Stomach smooth muscle (tissue), 2 donors: ENCODE measurements at regions not wholly inside any gene's neighbourhood (a gene's known extent, or its start where the extent isn't known, plus 50 kb on each side); places are given as distances from the start of the nearest gene placed in this dataset.

Source experiments
- H3K27ac ChIP-seq: one replicate; pipeline ENCODE4 v1.7.0; 2013; ENCODE audit warnings: mild to moderate bottlenecking, low read length, inconsistent platforms
- H3K27me3 ChIP-seq, 2 donors: one replicate each; pipeline ENCODE4 v1.7.0; 2013; ENCODE audit warnings: low read length in 2 of 2; ENCODE audit not compliant: insufficient read depth in 2 of 2, control insufficient read depth in 1 of 2
- H3K36me3 ChIP-seq, 2 donors: one replicate each; pipeline ENCODE4 v1.7.0; 2013; ENCODE audit warnings: low read length in 2 of 2; ENCODE audit not compliant: control insufficient read depth in 2 of 2, insufficient read depth in 2 of 2
- H3K4me1 ChIP-seq: one replicate; pipeline ENCODE4 v1.7.0; 2013; ENCODE audit warnings: low read length; ENCODE audit not compliant: control insufficient read depth, insufficient read depth
- H3K4me3 ChIP-seq, 2 donors: one replicate each; pipeline ENCODE4 v1.7.0; 2013; ENCODE audit warnings: low read length in 2 of 2
- H3K9ac ChIP-seq, 2 donors: one replicate each; pipeline ENCODE4 v1.7.0; 2013; ENCODE audit warnings: low read length in 2 of 2, mild to moderate bottlenecking in 1 of 2
- H3K9me3 ChIP-seq, 2 donors: one replicate each; pipeline ENCODE4 v1.7.0; 2013; ENCODE audit warnings: low read length in 2 of 2; ENCODE audit not compliant: control insufficient read depth in 2 of 2
- donor health status: healthy.
- donor health status: Pancreatic carcinoma.

- H3K9me3 ChIP-seq = no peaks in the 10 kb centered on the region
- peaks cover 13% of the 10 kb centered on the region for H3K4me1 ChIP-seq
- H3K27ac ChIP-seq = peak overlapping the region; percentile 18
- H3K4me3 ChIP-seq = no peak overlapping the region
- no peaks in the 10 kb centered on the region for H3K27me3 ChIP-seq
- H3K9ac ChIP-seq = no peak overlapping the region
- no peaks in the 10 kb centered on the region for H3K36me3 ChIP-seq
These were observed 296.3 kb downstream of the TNS1 start for GRCh38 chr2:217706513-217706912.

GRCh38 chr2:217706095-217706494, 296.7 kb downstream of the TNS1 start:
- Histone ChIP-seq H3K4me1 (peaks cover 13% of the 10 kb centered on the region), H3K9ac (no peak overlapping the region), H3K36me3 (no peaks in the 10 kb centered on the region), H3K27me3 (no peaks in the 10 kb centered on the region), H3K27ac (no peak overlapping the region), H3K4me3 (no peak overlapping the region), H3K9me3 (no peaks in the 10 kb centered on the region)

- Histone ChIP-seq H3K4me1 (peaks cover 13% of the 10 kb centered on the region), H3K9ac (no peak overlapping the region), H3K27ac (no peak overlapping the region), H3K27me3 (no peaks in the 10 kb centered on the region), H3K36me3 (no peaks in the 10 kb centered on the region), H3K9me3 (no peaks in the 10 kb centered on the region), H3K4me3 (no peak overlapping the region)
These were observed 297.3 kb downstream of the TNS1 start for GRCh38 chr2:217705461-217705860.

GRCh38 chr2:217703999-217704398, 298.8 kb downstream of the TNS1 start:
- H3K36me3 ChIP-seq = no peaks in the 10 kb centered on the region

GRCh38 chr2:217703102-217703501, 299.7 kb downstream of the TNS1 start:
- Histone ChIP-seq H3K9me3 (no peaks in the 10 kb centered on the region), H3K4me1 (peaks cover 27% of the 10 kb centered on the region), H3K4me3 (no peak overlapping the region), H3K27ac (no peak overlapping the region), H3K9ac (no peak overlapping the region), H3K27me3 (no peaks in the 10 kb centered on the region), H3K36me3 (no peaks in the 10 kb centered on the region)

More at GRCh38 chr2:217703999-217704398, 298.8 kb downstream of the TNS1 start:
- Histone ChIP-seq H3K27ac (no peak overlapping the region), H3K4me3 (no peak overlapping the region), H3K9me3 (no peaks in the 10 kb centered on the region), H3K27me3 (no peaks in the 10 kb centered on the region), H3K4me1 (peaks cover 18% of the 10 kb centered on the region), H3K9ac (no peak overlapping the region)

GRCh38 chr2:217701622-217702021, 301.2 kb downstream of the TNS1 start:
- Histone ChIP-seq H3K4me3 (no peak overlapping the region), H3K27ac (no peak overlapping the region), H3K4me1 (peaks cover 23% of the 10 kb centered on the region), H3K9ac (no peak overlapping the region), H3K36me3 (no peaks in the 10 kb centered on the region), H3K27me3 (no peaks in the 10 kb centered on the region), H3K9me3 (no peaks in the 10 kb centered on the region)

- Histone ChIP-seq H3K36me3 (no peaks in the 10 kb centered on the region), H3K27me3 (no peaks in the 10 kb centered on the region), H3K9me3 (no peaks in the 10 kb centered on the region), H3K9ac (no peak overlapping the region), H3K4me3 (no peak overlapping the region), H3K4me1 (peaks cover 31% of the 10 kb centered on the region), H3K27ac (no peak overlapping the region)
These were observed 304.1 kb downstream of the TNS1 start for GRCh38 chr2:217698691-217699090.

GRCh38 chr2:217695033-217695520, 307.7 kb downstream of the TNS1 start:
- Histone ChIP-seq H3K36me3 (no peaks in the 10 kb centered on the region), H3K4me1 (peaks cover 39% of the 10 kb centered on the region), H3K9ac (no peak overlapping the region), H3K27ac (no peak overlapping the region), H3K4me3 (no peak overlapping the region), H3K9me3 (no peaks in the 10 kb centered on the region), H3K27me3 (no peaks in the 10 kb centered on the region)

GRCh38 chr2:217694291-217694690, 308.5 kb downstream of the TNS1 start:
- Histone ChIP-seq H3K36me3 (no peaks in the 10 kb centered on the region), H3K4me1 (peaks cover 35% of the 10 kb centered on the region), H3K4me3 (no peak overlapping the region), H3K27ac (no peak overlapping the region), H3K9ac (no peak overlapping the region), H3K27me3 (no peaks in the 10 kb centered on the region), H3K9me3 (no peaks in the 10 kb centered on the region)

GRCh38 chr2:217693363-217693762, 309.4 kb downstream of the TNS1 start:
- no peaks in the 10 kb centered on the region for H3K36me3 ChIP-seq
- no peak overlapping the region for H3K4me3 ChIP-seq
- H3K9ac ChIP-seq = no peak overlapping the region
- H3K4me1 ChIP-seq = peaks cover 30% of the 10 kb centered on the region
- no peaks in the 10 kb centered on the region for H3K9me3 ChIP-seq
- H3K27me3 ChIP-seq = no peaks in the 10 kb centered on the region
- no peak overlapping the region for H3K27ac ChIP-seq

- Histone ChIP-seq H3K9ac (no peak overlapping the region), H3K4me3 (peak overlapping the region; percentile 12 to 40), H3K9me3 (no peaks in the 10 kb centered on the region), H3K36me3 (no peaks in the 10 kb centered on the region), H3K27me3 (no peaks in the 10 kb centered on the region), H3K27ac (peak overlapping the region; percentile 3), H3K4me1 (peaks cover 24% of the 10 kb centered on the region)
These were observed 310.7 kb downstream of the TNS1 start for GRCh38 chr2:217691920-217692666.
